Stomach (tissue), 8 donors: ENCODE measurements at regions not wholly inside any gene's neighbourhood (a gene's known extent, or its start where the extent isn't known, plus 50 kb on each side); places are given as distances from the start of the nearest gene placed in this dataset.

Experiments
- DNase-seq, 2 donors: peaks; one replicate each; pipeline versions ENCODE4 v3.0.0 to v3.0.0-alpha.2; 2013 to 2019
- H3K27ac ChIP-seq, 5 donors: fragments of 200-600 bp in 4 of 5; sonication (generic) in 4 of 5; one replicate each; pipeline ENCODE4 v1.5.1; 2013 to 2019; ENCODE audit warnings: mild to moderate bottlenecking in 1 of 5, moderate library complexity in 1 of 5
- H3K27me3 ChIP-seq, 3 donors: fragments of 200-600 bp; sonication (generic); one replicate each; pipeline ENCODE4 v1.5.1; 2017 to 2019; ENCODE audit warnings: mixed run types in 1 of 3
- H3K36me3 ChIP-seq, 4 donors: fragments of 200-600 bp; sonication (generic); 1 replicate in 3 of 4; 2 replicates in 1 of 4; pipeline ENCODE4 v1.5.1; 2016 to 2019
- H3K4me1 ChIP-seq, 4 donors: fragments of 200-600 bp; sonication (generic); one replicate each; pipeline ENCODE4 v1.5.1; 2016 to 2019
- H3K4me3 ChIP-seq, 4 donors: fragments of 200-600 bp; sonication (generic) in 3 of 4; one replicate each; pipeline ENCODE4 v1.5.1; 2016 to 2019; ENCODE audit warnings: mild to moderate bottlenecking in 1 of 4
- H3K9me3 ChIP-seq, 4 donors: fragments of 200-600 bp; sonication (generic); one replicate each; pipeline ENCODE4 v1.5.1; 2016 to 2019
- EP300 ChIP-seq: sonication (generic); formaldehyde crosslinking; IDR thresholded peaks from one replicate; pipeline ENCODE4 v1.6.1; 2017; ENCODE audit warnings: antibody characterized with exemption
- POLR2A ChIP-seq, 4 donors: fragments of 450-650 bp; IDR thresholded peaks; one replicate each; pipeline ENCODE4 v1.6.1; 2016; ENCODE audit warnings: antibody characterized with exemption in 4 of 4, control low read depth in 2 of 4, mild to moderate bottlenecking in 1 of 4, moderate library complexity in 1 of 4
- POLR2AphosphoS5 ChIP-seq, 3 donors: sonication (generic); formaldehyde crosslinking; IDR thresholded peaks; one replicate each; pipeline ENCODE4 v1.6.1; 2016; ENCODE audit warnings: antibody characterized with exemption in 3 of 3
- WGBS, 5 donors: extraction: QIAGEN DNeasy Blood & Tissue Kit in 3 of 5; methylation state at CpG; one replicate each; pipeline versions ENCODE4 v1.1.5 to v1.1.7; 2013 to 2018; 5-methylcytosine and 5-hydroxymethylcytosine counted together
- intact Hi-C: fragments of 100-400 bp; cut with DNase I; formaldehyde crosslinking; loops from one replicate; pipeline ENCODE4 v1.15.1; 2023; ENCODE audit warnings: low total_unique reads
- TF ChIP-seq, protein P1 (sequence below), 7 experiments: fragments of 450-650 bp in 4 of 7; fragments of 200-600 bp in 3 of 7; sonication (generic) in 3 of 7; IDR thresholded peaks; one replicate each; pipeline ENCODE4 v1.5.1; 2016 to 2019; ENCODE audit warnings: antibody characterized with exemption in 7 of 7, control low read depth in 2 of 7, mild to moderate bottlenecking in 1 of 7
- donor health status: healthy with polysubstance abuse.
- donor health status: Bipolar disorder and iron deficiency.
- donor health status: healthy.

DNA sequence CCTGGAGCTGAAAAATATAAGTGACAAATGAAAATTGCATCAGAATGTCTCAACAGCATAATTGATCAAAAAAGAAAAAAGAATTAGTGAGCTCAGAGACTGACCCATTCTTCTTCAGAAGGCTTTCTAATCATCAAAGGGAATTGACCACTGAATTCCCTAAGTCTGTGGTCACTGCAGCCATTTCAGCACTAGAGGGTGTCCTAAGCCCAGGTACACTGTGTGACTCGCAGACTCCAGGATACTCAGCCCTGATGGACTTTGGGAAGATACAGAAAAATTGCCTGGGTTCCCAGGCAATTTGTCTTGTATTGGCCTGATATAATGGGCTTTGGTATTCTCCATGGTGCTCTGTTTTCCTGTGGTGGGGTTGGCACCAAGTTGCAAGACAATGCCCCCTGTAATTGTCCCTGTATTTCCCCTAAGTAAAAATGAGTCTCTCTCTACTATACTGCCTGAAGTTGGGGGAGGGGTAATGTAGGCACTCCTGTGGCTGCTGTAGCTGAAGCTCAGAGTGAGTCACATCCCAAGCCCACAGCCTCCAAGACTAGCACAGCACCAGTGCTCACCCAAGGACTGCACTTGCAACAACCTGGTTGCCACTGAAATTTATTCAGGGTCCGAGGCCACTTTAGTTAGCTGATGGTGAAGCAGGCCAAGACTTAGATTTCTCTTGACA lies 256.0 kb upstream of the STAC start:
- no peak overlapping the region for H3K4me3 ChIP-seq
- peaks cover 0 to 27% (median 13%) of the 10 kb centered on the region in 4 donors for H3K9me3 ChIP-seq
- 57 to 67% (median 62%) methylated on average over 2 of the region's 2 CpGs for WGBS, 5 donors
- TF ChIP-seq POLR2A (IDR thresholded peaks at IDR 0.05) (no peak), POLR2AphosphoS5 (IDR thresholded peaks at IDR 0.05) (no peak), EP300 (no peak)
- TF ChIP-seq, protein P1, sequence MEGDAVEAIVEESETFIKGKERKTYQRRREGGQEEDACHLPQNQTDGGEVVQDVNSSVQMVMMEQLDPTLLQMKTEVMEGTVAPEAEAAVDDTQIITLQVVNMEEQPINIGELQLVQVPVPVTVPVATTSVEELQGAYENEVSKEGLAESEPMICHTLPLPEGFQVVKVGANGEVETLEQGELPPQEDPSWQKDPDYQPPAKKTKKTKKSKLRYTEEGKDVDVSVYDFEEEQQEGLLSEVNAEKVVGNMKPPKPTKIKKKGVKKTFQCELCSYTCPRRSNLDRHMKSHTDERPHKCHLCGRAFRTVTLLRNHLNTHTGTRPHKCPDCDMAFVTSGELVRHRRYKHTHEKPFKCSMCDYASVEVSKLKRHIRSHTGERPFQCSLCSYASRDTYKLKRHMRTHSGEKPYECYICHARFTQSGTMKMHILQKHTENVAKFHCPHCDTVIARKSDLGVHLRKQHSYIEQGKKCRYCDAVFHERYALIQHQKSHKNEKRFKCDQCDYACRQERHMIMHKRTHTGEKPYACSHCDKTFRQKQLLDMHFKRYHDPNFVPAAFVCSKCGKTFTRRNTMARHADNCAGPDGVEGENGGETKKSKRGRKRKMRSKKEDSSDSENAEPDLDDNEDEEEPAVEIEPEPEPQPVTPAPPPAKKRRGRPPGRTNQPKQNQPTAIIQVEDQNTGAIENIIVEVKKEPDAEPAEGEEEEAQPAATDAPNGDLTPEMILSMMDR (IDR thresholded peaks at IDR 0.05): no peak
- H3K36me3 ChIP-seq: no peaks in the 10 kb centered on the region
- DNase-seq: peak in 1 of 2 donors; percentile 9
- no peaks in the 10 kb centered on the region for H3K27me3 ChIP-seq
- H3K4me1 ChIP-seq: no peaks in the 10 kb centered on the region
- intact Hi-C loops: no loop called here
- no peak overlapping the region for H3K27ac ChIP-seq

DNA sequence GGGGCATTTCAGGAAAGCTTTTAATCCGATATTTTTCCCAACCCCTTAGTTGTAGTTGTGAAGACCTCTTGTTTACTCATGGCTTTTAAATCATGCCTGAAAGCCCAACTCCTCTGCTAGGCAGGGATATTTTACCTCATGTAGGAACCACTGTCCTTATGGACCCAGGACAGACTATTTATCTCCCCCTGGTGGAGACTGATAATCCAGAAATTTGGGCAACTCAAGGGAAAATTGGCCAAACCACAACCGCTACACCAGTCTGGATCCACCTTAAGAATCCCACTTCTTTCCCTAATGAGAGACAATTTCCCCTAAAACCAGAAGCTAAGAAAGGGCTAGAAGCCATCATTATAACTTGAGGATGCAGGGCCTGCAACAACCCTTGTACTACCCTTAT lies 248.1 kb upstream of the STAC start:
- intact Hi-C loops: no loop called here
- TF ChIP-seq EP300 (no peak), POLR2AphosphoS5 (IDR thresholded peaks at IDR 0.05) (no peak), POLR2A (IDR thresholded peaks at IDR 0.05) (no peak)
- TF ChIP-seq, protein P1 (IDR thresholded peaks at IDR 0.05): no peak
- Histone ChIP-seq H3K27ac (no peak overlapping the region), H3K9me3 (peaks cover 0 to 32% (median 12%) of the 10 kb centered on the region in 4 donors), H3K4me3 (no peak overlapping the region), H3K4me1 (no peaks in the 10 kb centered on the region), H3K27me3 (no peaks in the 10 kb centered on the region), H3K36me3 (no peaks in the 10 kb centered on the region)
- 89 to 94% (median 92%) methylated on average over 2 of the region's 2 CpGs for WGBS, 5 donors
- no peak for DNase-seq

DNA sequence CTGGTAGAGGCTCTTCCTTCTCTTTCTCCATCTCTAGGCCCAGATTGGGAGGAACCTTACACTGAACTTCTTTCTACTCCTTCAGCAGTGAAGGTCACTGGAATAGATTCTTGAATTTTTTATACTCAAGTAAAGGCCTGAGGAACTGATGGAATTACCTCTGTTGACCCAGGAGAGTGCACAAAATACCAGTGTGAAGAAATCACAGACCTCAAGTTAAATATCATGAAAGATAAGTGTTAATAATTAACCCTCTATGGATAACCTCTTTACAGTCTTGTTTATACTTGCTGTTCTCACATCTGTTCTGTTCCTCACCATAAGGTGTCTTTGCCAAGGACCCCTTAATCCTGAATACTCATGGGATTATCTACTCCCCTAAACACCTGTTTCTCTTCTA lies 244.4 kb upstream of the STAC start:
- H3K27me3 ChIP-seq: no peaks in the 10 kb centered on the region
- H3K9me3 ChIP-seq: peaks cover 0 to 10% (median under 1%) of the 10 kb centered on the region in 4 donors
- H3K4me3 ChIP-seq: no peak overlapping the region
- no peak for DNase-seq
- H3K4me1 ChIP-seq: no peaks in the 10 kb centered on the region
- no peaks in the 10 kb centered on the region for H3K36me3 ChIP-seq
- intact Hi-C loops: no loop called here
- TF ChIP-seq POLR2AphosphoS5 (IDR thresholded peaks at IDR 0.05): no peak
- TF ChIP-seq, protein P1 (IDR thresholded peaks at IDR 0.05): no peak
- no peak for TF ChIP-seq POLR2A (IDR thresholded peaks at IDR 0.05)
- TF ChIP-seq EP300: no peak
- H3K27ac ChIP-seq: no peak overlapping the region

DNA sequence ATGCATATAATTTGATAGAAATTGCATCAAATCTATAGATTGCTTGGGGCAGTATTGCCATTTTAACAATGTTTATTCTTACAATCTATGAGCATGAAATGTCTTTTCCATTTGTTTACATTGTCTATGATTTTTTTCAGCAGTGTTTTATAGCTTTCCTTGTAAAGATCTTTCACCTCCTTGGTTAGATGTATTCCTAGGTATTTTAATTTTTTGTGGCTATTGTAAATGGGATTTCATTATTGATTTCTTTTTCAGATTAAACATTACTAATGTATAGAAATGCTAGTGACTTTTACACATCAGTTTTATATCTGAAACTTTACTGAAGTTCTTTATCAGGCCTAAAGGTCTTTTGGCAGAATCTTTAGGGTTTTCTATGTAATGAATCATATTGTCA lies 237.6 kb upstream of the STAC start:
- Histone ChIP-seq H3K4me1 (no peaks in the 10 kb centered on the region), H3K4me3 (no peak overlapping the region), H3K27ac (no peak overlapping the region), H3K9me3 (no peaks in the 10 kb centered on the region), H3K27me3 (no peaks in the 10 kb centered on the region), H3K36me3 (no peaks in the 10 kb centered on the region)
- intact Hi-C loops: no loop called here
- TF ChIP-seq EP300: no peak
- TF ChIP-seq, protein P1 (IDR thresholded peaks at IDR 0.05): no peak
- no peak for TF ChIP-seq POLR2AphosphoS5 (IDR thresholded peaks at IDR 0.05)
- TF ChIP-seq POLR2A (IDR thresholded peaks at IDR 0.05): no peak
- DNase-seq: no peak
